HCT116 (cell line): ENCODE measurements at regions not wholly inside any gene's neighbourhood (a gene's known extent, or its start where the extent isn't known, plus 50 kb on each side); places are given as distances from the start of the nearest gene placed in this dataset.

ENCODE experiments used
- CTCF ChIP-seq, 3 experiments: fragments of 200-600 bp in 1 of 3; sonication (generic) in 1 of 3; IDR thresholded peaks in 2 of 3; conservative IDR thresholded peaks in 1 of 3; 2 replicates each; pipeline ENCODE4 v1.5.1; 2012 to 2017; ENCODE audit warnings: low read depth in 2 of 3, low read length in 2 of 3, antibody characterized with exemption in 1 of 3, borderline replicate concordance in 1 of 3, control low read depth in 1 of 3, mild to moderate bottlenecking in 1 of 3, mixed read lengths in 1 of 3, mixed run types in 1 of 3, moderate library complexity in 1 of 3; ENCODE audit not compliant: insufficient read depth in 1 of 3
- JUND ChIP-seq: IDR thresholded peaks from 2 replicates; pipeline ENCODE4 v1.6.1; 2012
- MAX ChIP-seq: IDR thresholded peaks from 2 replicates; pipeline ENCODE4 v1.6.1; 2012
- POLR2A ChIP-seq: IDR thresholded peaks from 2 replicates; pipeline ENCODE4 v1.7.0; 2011; ENCODE audit warnings: borderline replicate concordance; ENCODE audit not compliant: insufficient read depth, insufficient read length; ENCODE audit errors: extremely low read depth
- REST ChIP-seq: IDR thresholded peaks from 2 replicates; pipeline ENCODE4 v1.6.1; 2012; ENCODE audit warnings: low read depth
- SP1 ChIP-seq: IDR thresholded peaks from 2 replicates; pipeline ENCODE4 v1.6.1; 2012; ENCODE audit warnings: low read depth

GRCh38 chr20:7038029-7038428 is 270.5 kb downstream of the BMP2 start:
- no peak for TF ChIP-seq MAX
- no peak for TF ChIP-seq POLR2A
- TF ChIP-seq SP1: no peak
- TF ChIP-seq REST: no peak
- no peak for TF ChIP-seq JUND
- no peak for TF ChIP-seq CTCF (IDR thresholded peaks at IDR 0.05 in 2 of 3, conservative IDR thresholded peaks at IDR 0.05 in 1 of 3; ENCODE audit: borderline replicate concordance in 1 of 3, insufficient read depth in 1 of 3, low read depth in 2 of 3, low read length in 2 of 3)
